ENCODE measurements at regions not wholly inside any gene's neighbourhood (a gene's known extent, or its start where the extent isn't known, plus 50 kb on each side); places are given as distances from the start of the nearest gene placed in this dataset.
"Not testable (repeated sequence)": the region's sequence is repeated elsewhere in the genome, so short reads cannot be mapped to it uniquely, and the experiment has no call there.

GRCh38 chr11:42881335-42881734 lies 430.5 kb upstream of the API5 start:
- DNase-seq, result not testable (repeated sequence)

DNA sequence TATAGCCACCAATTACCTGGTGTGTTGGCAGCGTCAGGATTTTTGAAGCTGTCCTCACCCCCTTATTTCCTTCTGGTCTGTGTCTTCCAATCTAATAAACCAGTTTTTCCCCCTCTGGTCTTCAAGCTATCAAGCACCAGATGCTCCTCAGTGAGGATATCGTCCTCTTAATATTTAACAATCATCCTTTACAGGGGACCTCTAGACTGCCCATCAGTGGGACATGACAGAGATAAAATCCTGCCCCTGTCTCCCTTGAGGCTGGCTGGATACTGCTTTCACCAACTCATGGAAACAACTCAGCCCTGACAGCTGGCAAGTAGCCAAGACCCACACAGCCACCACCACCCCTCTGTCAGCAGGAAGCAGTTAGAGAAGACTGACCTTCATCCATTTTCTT lies 421.0 kb upstream of the API5 start:
- DNase-seq, result no peak

DNA sequence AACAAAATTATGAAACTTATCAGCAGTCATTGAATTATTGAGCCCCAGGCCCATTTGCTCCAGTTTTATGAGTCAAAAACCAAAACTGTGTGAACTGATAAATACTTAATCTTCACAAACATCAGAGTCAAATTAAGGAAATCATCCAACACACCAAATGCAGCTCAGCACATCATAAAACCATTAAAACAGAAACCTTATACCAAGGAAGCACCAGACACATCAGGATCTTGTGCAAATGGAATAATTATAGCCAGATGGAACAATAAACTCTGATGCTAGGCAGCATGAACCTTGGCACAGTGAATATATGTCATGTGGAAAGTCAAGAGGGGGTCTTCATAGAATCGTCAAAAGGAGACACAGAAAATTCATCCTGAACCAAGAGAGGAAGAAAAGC lies 410.7 kb upstream of the API5 start:
- no peak for DNase-seq

- DNase-seq, result no peak
Measured at GRCh38 chr11:42906226-42906625, 405.6 kb upstream of the API5 start.

- no peak for DNase-seq
Measured at GRCh38 chr11:42913731-42914130, 398.1 kb upstream of the API5 start.

DNA sequence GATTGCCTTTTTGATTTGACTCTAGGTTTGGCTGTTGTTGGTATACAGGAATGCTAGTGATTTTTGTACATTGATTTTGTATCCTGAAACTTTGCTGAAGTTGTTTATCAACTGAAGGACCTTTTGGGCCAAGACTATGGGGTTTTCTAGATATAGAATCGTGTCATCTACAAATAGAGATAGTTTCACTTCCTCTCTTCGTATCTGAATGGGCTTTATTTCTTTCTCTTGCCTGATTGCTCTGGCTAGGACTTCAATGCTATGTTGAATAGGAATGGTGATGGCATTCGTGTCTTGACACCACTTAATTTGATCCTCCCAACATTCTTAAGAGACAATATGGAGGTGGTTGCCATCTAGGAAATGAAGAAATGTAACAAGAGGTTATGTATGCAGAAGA lies 388.1 kb upstream of the API5 start:
- DNase-seq, result no peak

DNA sequence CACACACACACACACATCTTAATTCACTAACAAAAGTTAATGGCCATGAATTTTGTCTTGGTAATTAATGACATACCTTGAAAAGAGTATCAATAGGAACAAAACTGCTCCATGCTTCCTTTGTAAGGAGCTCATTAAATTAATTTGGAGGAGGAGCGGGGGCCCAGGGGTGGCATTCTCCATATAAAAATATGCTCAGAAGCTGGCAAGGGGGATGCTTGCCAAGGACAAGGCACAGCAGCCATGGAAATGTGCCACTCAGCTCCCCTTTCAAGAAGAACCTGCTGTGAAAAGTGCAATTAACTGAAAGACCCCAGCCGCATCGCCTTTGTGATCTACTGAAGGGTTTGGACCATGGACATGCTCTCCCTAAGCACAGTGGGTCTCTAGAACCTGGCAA lies 385.9 kb upstream of the API5 start:
- DNase-seq, result no peak

GRCh38 chr11:42947405-42947804 lies 364.4 kb upstream of the API5 start:
- no peak for DNase-seq

- DNase-seq, result not testable (repeated sequence)
Measured at GRCh38 chr11:42949738-42950376, 361.9 kb upstream of the API5 start.

- no peak for DNase-seq
Measured at GRCh38 chr11:42951266-42951665, 360.5 kb upstream of the API5 start.

DNA sequence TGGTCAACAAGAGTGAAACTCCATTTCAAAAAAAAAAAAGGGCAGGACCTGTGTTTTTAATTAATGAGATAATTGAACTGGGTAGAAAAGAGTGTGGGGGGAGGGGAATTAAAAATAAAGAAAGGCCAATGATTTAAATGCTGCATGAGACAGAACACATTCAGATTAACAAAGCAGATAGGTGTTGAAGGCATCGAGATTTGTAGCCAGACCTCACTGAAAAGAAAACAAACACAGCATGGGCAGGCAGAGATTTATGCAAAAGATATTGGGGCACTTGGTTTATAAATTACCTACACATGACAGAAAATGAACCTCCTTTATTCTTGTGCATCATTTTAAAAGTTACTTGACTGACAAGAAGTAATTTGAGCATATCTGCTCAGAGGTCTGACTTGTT lies 354.0 kb upstream of the API5 start:
- DNase-seq, result no peak

- DNase-seq, result no peak
Measured at GRCh38 chr11:42958635-42959034, 353.2 kb upstream of the API5 start.

- no peak for DNase-seq
Measured at GRCh38 chr11:42960521-42961088, 351.2 kb upstream of the API5 start.

DNA sequence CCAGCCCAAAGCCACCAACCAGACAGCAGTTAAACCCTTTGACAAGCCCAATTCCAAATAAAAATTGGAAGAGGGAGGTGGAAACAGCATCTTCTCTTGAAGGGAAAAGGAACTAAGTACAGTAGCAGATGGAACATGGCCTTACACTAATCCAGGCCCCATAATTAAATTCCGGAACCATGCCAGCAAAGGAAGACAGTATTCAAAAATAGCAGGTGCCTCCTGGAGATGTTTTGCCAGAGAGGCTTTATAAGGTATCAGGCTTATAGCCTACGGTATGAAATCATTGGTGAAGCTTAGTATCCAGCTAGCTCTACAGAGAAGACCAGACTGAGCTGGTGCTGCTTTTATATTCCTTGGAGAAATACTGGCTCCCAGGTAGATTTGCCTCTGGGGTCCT lies 344.1 kb upstream of the API5 start:
- DNase-seq, result no peak

- DNase-seq, result no peak
Measured at GRCh38 chr11:42972741-42973140, 339.1 kb upstream of the API5 start.

- DNase-seq, result no peak
Measured at GRCh38 chr11:42974510-42975179, 337.2 kb upstream of the API5 start.

- DNase-seq, result no peak
Measured at GRCh38 chr11:42975180-42975529, 336.6 kb upstream of the API5 start.

GRCh38 chr11:42976636-42977217 lies 335.1 kb upstream of the API5 start:
- no peak for DNase-seq

DNA sequence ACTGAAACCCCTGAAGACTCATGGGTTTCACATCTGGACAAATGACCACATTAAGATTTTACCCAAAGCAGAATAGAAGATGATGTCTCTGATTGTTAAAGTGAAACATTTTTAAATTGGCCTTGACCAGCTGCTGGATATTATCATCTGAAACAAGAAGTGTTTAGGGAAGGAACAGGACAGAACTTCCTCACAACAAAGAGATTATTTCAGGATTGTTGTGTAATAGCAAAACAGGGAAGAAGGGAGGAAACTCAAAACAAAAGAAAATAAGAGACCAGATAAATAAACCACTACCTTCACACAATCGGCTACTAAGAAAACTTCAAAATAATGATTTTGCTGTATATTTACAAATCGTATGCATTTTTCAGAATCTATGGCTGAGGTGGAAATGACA lies 319.2 kb upstream of the API5 start:
- DNase-seq, result no peak

DNA sequence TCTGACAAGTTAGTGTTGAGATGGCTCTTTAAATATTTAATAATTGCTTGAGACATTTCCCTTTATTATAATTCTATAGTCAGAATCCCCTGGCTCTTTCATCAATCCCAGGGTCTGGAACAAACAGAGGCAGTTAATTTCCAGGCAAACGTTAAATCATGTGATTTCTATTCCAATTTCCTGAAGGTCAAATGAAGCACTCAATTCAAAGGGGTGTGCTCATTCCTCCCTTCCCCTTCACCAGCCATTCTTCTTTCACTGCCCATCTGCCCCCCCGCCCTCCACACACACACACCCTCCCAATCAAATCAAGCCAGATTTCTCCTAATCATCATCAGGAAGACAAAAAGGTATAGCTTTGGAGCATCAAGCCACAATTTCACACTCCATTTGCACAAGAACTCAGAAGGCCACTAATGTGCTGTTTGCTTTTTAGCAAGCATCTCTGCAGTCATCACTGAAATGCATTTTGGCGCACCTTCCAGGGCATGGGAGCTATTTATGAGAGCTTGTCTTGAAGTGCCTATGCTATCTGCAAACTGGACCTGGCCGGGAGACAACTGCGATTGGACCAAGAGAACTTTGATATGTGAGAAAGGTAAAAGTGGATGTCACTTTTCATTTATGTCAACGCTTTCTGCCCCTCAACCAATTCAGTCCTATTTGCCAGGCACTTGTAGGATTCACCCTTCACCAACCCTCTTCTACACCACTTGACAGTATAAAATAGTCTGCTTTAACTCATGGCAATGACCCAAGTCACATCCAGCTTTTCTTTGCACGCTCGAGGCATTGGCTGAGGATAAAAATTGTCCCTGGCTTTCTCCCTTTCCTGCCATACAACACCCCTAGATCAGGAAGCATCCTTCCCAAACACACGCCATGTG lies 315.1 kb upstream of the API5 start:
- DNase-seq, result no peak

DNA sequence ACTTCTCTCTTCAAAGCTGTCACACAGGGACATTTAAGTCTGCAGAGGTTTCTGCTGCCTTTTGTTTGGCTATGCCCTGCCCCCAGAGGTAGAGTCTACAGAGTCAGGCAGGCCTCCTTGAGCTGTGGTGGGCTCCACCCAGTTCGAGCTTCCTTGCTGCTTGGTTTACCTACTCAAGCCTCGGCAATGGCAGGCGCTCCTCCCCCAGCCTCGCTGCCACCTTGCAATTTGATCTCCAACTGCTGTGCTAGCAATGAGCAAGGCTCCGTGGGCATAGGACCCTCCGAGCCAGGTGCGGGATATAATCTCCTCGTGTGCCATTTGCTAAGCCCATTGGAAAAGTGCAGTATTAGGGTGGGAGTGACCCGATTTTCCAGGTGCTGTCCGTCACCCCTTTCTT lies 306.9 kb upstream of the API5 start:
- not testable (repeated sequence) for DNase-seq

- DNase-seq, result no peak
Measured at GRCh38 chr11:43010042-43010441, 301.8 kb upstream of the API5 start.

DNA sequence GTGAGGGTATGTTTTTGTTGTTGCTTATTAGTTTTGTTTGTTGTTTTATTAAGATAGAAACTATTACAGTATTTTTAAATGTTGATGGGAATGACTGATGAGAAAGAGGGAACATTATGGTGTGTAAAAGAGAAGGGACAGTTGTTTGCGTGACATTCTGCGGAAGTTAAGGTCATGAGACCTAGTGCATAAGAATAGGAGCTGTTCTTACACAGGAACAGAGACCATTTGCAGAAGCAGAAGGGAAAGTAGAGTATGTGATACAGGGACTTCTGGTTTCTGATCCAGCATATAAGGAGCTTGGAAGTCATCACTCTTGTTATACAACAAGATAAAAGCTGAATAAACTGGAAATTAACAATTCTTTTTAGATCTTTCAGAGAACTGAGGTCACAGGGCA lies 299.2 kb upstream of the API5 start:
- DNase-seq, result no peak
